HL-60 (cell line): ENCODE measurements at regions not wholly inside any gene's neighbourhood (a gene's known extent, or its start where the extent isn't known, plus 50 kb on each side); places are given as distances from the start of the nearest gene placed in this dataset.

Experiments used
- DNase-seq, 2 experiments: peaks; one replicate each; pipeline ENCODE4 v3.0.0-alpha.2; 2010 to 2020; ENCODE audit warnings: low read depth in 1 of 2, low spot score in 1 of 2
- H3K27ac ChIP-seq: fragments of 250-450 bp; sonication (Bioruptor Pico); replicated peaks from 2 replicates; pipeline ENCODE4 v1.5.1; 2020; ENCODE audit warnings: mild to moderate bottlenecking, moderate library complexity
- H3K27me3 ChIP-seq: fragments of 250-450 bp; sonication (Bioruptor Pico); 2 replicates; pipeline ENCODE4 v1.5.1; 2021; ENCODE audit warnings: mild to moderate bottlenecking, moderate library complexity; ENCODE audit not compliant: insufficient read depth, poor library complexity, severe bottlenecking
- H3K4me3 ChIP-seq: replicated peaks from 2 replicates; pipeline ENCODE4 v1.5.1; 2011; ENCODE audit warnings: mild to moderate bottlenecking, control low read depth, low read length; ENCODE audit not compliant: insufficient read depth
- CTCF ChIP-seq: IDR thresholded peaks from one replicate; pipeline ENCODE4 v1.5.1; 2011; ENCODE audit warnings: low read length, control low read depth, inconsistent platforms; ENCODE audit not compliant: insufficient read depth
- GABPA ChIP-seq: IDR thresholded peaks from 2 replicates; pipeline ENCODE4 v1.6.1; 2012; ENCODE audit warnings: low read depth
- POLR2AphosphoS5 ChIP-seq: IDR thresholded peaks from 2 replicates; pipeline ENCODE4 v1.6.1; 2012; ENCODE audit warnings: low read depth
- REST ChIP-seq: IDR thresholded peaks from 2 replicates; pipeline ENCODE4 v1.6.1; 2012; ENCODE audit warnings: low read depth; ENCODE audit not compliant: insufficient replicate concordance
- SPI1 ChIP-seq: IDR thresholded peaks from 2 replicates; pipeline ENCODE4 v1.6.1; 2012; ENCODE audit warnings: low read depth, mild to moderate bottlenecking, borderline replicate concordance

GRCh38 chr21:40901691-40902090 lies 54.7 kb upstream of the DSCAM start:
- no peak overlapping the region for H3K4me3 ChIP-seq
- no peak for DNase-seq
- TF ChIP-seq SPI1 (no peak), REST (no peak), CTCF (no peak), GABPA (no peak), POLR2AphosphoS5 (no peak)
- no peak overlapping the region for H3K27ac ChIP-seq
- no peaks in the 10 kb centered on the region for H3K27me3 ChIP-seq

GRCh38 chr21:40902299-40902698 lies 55.3 kb upstream of the DSCAM start:
- no peak for DNase-seq

GRCh38 chr21:40902993-40903392 lies 56.0 kb upstream of the DSCAM start:
- H3K4me3 ChIP-seq = no peak overlapping the region
- H3K27ac ChIP-seq = no peak overlapping the region
- H3K27me3 ChIP-seq = no peaks in the 10 kb centered on the region
- TF ChIP-seq CTCF = no peak
- no peak for TF ChIP-seq GABPA
- TF ChIP-seq SPI1 = no peak
- TF ChIP-seq POLR2AphosphoS5 = no peak
- no peak for TF ChIP-seq REST
- no peak for DNase-seq

More at GRCh38 chr21:40902299-40902698, 55.3 kb upstream of the DSCAM start:
- TF ChIP-seq POLR2AphosphoS5 (no peak), SPI1 (no peak), CTCF (no peak), GABPA (no peak), REST (no peak)
- Histone ChIP-seq H3K27me3 (no peaks in the 10 kb centered on the region), H3K4me3 (no peak overlapping the region), H3K27ac (no peak overlapping the region)
